H1 (cell line): ENCODE measurements at regions not wholly inside any gene's neighbourhood (a gene's known extent, or its start where the extent isn't known, plus 50 kb on each side); places are given as distances from the start of the nearest gene placed in this dataset.

Experiments
- ATF2 ChIP-seq: IDR thresholded peaks from 2 replicates; pipeline ENCODE4 v1.6.1; 2012; ENCODE audit warnings: low read length, inconsistent platforms
- CBX8 ChIP-seq: fragments of 300-800, 300-1000 bp; sonication (generic); IDR thresholded peaks from 2 replicates; pipeline ENCODE4 v1.7.1; 2016; ENCODE audit warnings: low read depth, low read length, borderline replicate concordance
- CEBPB ChIP-seq: IDR thresholded peaks from 2 replicates; pipeline ENCODE4 v1.6.1; 2012; ENCODE audit warnings: low read depth, low read length
- CHD7 ChIP-seq: fragments of 300-600 bp; sonication (generic); IDR thresholded peaks from 2 replicates; pipeline ENCODE4 v1.7.1; 2012; ENCODE audit warnings: low read length, moderate library complexity, mild to moderate bottlenecking, inconsistent platforms; ENCODE audit not compliant: insufficient replicate concordance
- EP300 ChIP-seq, 2 experiments: IDR thresholded peaks; 1 replicate in 1 of 2; 2 replicates in 1 of 2; pipeline ENCODE4 v1.6.1; 2011 to 2012; ENCODE audit warnings: low read depth in 2 of 2, low read length in 2 of 2, mild to moderate bottlenecking in 2 of 2, borderline replicate concordance in 1 of 2, inconsistent platforms in 1 of 2, moderate library complexity in 1 of 2
- GABPA ChIP-seq: IDR thresholded peaks from 2 replicates; pipeline ENCODE4 v1.6.1; 2011; ENCODE audit warnings: mild to moderate bottlenecking, low read length, moderate library complexity, borderline replicate concordance; ENCODE audit not compliant: insufficient read depth
- JUN ChIP-seq: IDR thresholded peaks from 2 replicates; pipeline ENCODE4 v1.6.1; 2011; ENCODE audit warnings: low read depth, mild to moderate bottlenecking, improper control_type of control experiment, low read length
- RAD21 ChIP-seq, 2 experiments: IDR thresholded peaks in 1 of 2; conservative IDR thresholded peaks in 1 of 2; 2 replicates each; pipeline ENCODE4 v1.6.1; 2011; ENCODE audit warnings: low read depth in 2 of 2, low read length in 2 of 2, improper control_type of control experiment in 1 of 2, inconsistent platforms in 1 of 2, mild to moderate bottlenecking in 1 of 2, moderate library complexity in 1 of 2
- RXRA ChIP-seq: IDR thresholded peaks from 2 replicates; pipeline ENCODE4 v1.6.1; 2011; ENCODE audit warnings: low read depth, mild to moderate bottlenecking, low read length, moderate library complexity; ENCODE audit not compliant: insufficient read depth
- SIN3A ChIP-seq, 2 experiments: IDR thresholded peaks in 1 of 2; conservative IDR thresholded peaks in 1 of 2; 2 replicates each; pipeline ENCODE4 v1.6.1; 2011 to 2012; ENCODE audit warnings: low read length in 2 of 2, improper control_type of control experiment in 1 of 2, low read depth in 1 of 2, mild to moderate bottlenecking in 1 of 2
- TEAD4 ChIP-seq: IDR thresholded peaks from 2 replicates; pipeline ENCODE4 v1.6.1; 2012; ENCODE audit warnings: low read depth, low read length, inconsistent platforms, mixed read lengths
- USF2 ChIP-seq: IDR thresholded peaks from 2 replicates; pipeline ENCODE4 v1.6.1; 2011; ENCODE audit warnings: low read length, improper control_type of control experiment
- TF ChIP-seq, protein P1 (sequence below), 3 experiments: IDR thresholded peaks; 1 replicate in 2 of 3; 2 replicates in 1 of 3; pipeline versions ENCODE4 v1.5.1 to v1.6.1; 2011; ENCODE audit warnings: low read length in 3 of 3, mild to moderate bottlenecking in 3 of 3, inconsistent platforms in 2 of 3, low read depth in 1 of 3, moderate library complexity in 1 of 3; ENCODE audit not compliant: insufficient read depth in 1 of 3; ENCODE audit errors: control extremely low read depth in 1 of 3

GRCh38 chr3:16058521-16058920 lies 116.0 kb upstream of the GALNT15 start:
- TF ChIP-seq CHD7 (no peak), SIN3A (conservative IDR thresholded peaks at IDR 0.05 in 1 of 2, IDR thresholded peaks at IDR 0.05 in 1 of 2; ENCODE audit: low read depth in 1 of 2, low read length in 2 of 2) (no peak), CEBPB (no peak), CBX8 (no peak), TEAD4 (no peak), ATF2 (no peak), GABPA (no peak), JUN (no peak), EP300 (IDR thresholded peaks at IDR 0.05; ENCODE audit: borderline replicate concordance in 1 of 2, low read depth in 2 of 2, low read length in 2 of 2) (no peak), USF2 (no peak), RXRA (no peak), RAD21 (IDR thresholded peaks at IDR 0.05 in 1 of 2, conservative IDR thresholded peaks at IDR 0.05 in 1 of 2; ENCODE audit: low read depth in 2 of 2, low read length in 2 of 2) (no peak)
- TF ChIP-seq, protein P1, sequence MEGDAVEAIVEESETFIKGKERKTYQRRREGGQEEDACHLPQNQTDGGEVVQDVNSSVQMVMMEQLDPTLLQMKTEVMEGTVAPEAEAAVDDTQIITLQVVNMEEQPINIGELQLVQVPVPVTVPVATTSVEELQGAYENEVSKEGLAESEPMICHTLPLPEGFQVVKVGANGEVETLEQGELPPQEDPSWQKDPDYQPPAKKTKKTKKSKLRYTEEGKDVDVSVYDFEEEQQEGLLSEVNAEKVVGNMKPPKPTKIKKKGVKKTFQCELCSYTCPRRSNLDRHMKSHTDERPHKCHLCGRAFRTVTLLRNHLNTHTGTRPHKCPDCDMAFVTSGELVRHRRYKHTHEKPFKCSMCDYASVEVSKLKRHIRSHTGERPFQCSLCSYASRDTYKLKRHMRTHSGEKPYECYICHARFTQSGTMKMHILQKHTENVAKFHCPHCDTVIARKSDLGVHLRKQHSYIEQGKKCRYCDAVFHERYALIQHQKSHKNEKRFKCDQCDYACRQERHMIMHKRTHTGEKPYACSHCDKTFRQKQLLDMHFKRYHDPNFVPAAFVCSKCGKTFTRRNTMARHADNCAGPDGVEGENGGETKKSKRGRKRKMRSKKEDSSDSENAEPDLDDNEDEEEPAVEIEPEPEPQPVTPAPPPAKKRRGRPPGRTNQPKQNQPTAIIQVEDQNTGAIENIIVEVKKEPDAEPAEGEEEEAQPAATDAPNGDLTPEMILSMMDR (IDR thresholded peaks at IDR 0.05; ENCODE audit: control extremely low read depth in 1 of 3, insufficient read depth in 1 of 3, low read depth in 1 of 3, low read length in 3 of 3), result no peak
